HepG2 (cell line): ENCODE measurements at regions not wholly inside any gene's neighbourhood (a gene's known extent, or its start where the extent isn't known, plus 50 kb on each side); places are given as distances from the start of the nearest gene placed in this dataset.

Source experiments
- CSRNP2 ChIP-seq: sonication (generic); formaldehyde crosslinking; conservative IDR thresholded peaks from 2 replicates; pipeline ENCODE4 v1.8.0; 2022; ENCODE audit warnings: low read depth, missing genetic modification reagents
- E2F5 ChIP-seq: sonication (generic); formaldehyde crosslinking; conservative IDR thresholded peaks from 2 replicates; pipeline ENCODE4 v1.4.0; 2020; ENCODE audit warnings: missing genetic modification reagents
- ELF3 ChIP-seq: IDR thresholded peaks from 2 replicates; pipeline ENCODE4 v1.6.1; 2016; ENCODE audit warnings: missing genetic modification reagents, missing compliant biosample characterization
- HES4 ChIP-seq: sonication (generic); formaldehyde crosslinking; IDR thresholded peaks from 2 replicates; pipeline ENCODE4 v1.9.0; 2021; ENCODE audit warnings: mild to moderate bottlenecking, missing genetic modification reagents, borderline replicate concordance
- HMGXB3 ChIP-seq: sonication (generic); formaldehyde crosslinking; IDR thresholded peaks from 2 replicates; pipeline ENCODE4 v1.4.0; 2020; ENCODE audit warnings: missing genetic modification reagents, borderline replicate concordance
- KLF12 ChIP-seq: sonication (generic); formaldehyde crosslinking; IDR thresholded peaks from 2 replicates; pipeline ENCODE4 v1.4.0; 2020; ENCODE audit warnings: missing genetic modification reagents, borderline replicate concordance
- NCOA2 ChIP-seq: sonication (generic); formaldehyde crosslinking; IDR thresholded peaks from 2 replicates; pipeline ENCODE4 v1.8.0; 2022; ENCODE audit warnings: inconsistent platforms
- PTBP1 ChIP-seq: fragments of 200-400 bp; formaldehyde crosslinking; IDR thresholded peaks from 2 replicates; pipeline ENCODE4 v1.6.1; 2018; ENCODE audit warnings: low read length, low read depth; ENCODE audit not compliant: poor library complexity, severe bottlenecking
- TARDBP ChIP-seq: sonication (generic); formaldehyde crosslinking; IDR thresholded peaks from 2 replicates; pipeline ENCODE4 v1.8.0; 2022; ENCODE audit warnings: mild to moderate bottlenecking, missing genetic modification reagents
- ZFP1 ChIP-seq: IDR thresholded peaks from 2 replicates; pipeline ENCODE4 v1.6.1; 2016
- ZNF142 ChIP-seq: sonication (generic); formaldehyde crosslinking; IDR thresholded peaks from 2 replicates; pipeline ENCODE4 v1.4.0; 2020; ENCODE audit warnings: missing genetic modification reagents
- ZNF275 ChIP-seq: sonication (generic); formaldehyde crosslinking; IDR thresholded peaks from 2 replicates; pipeline ENCODE4 v1.8.0; 2022; ENCODE audit warnings: missing genetic modification reagents, mild to moderate bottlenecking, inconsistent platforms, borderline replicate concordance
- ZNF432 ChIP-seq: sonication (generic); formaldehyde crosslinking; IDR thresholded peaks from 2 replicates; pipeline ENCODE4 v1.5.0; 2020; ENCODE audit warnings: missing genetic modification reagents, mild to moderate bottlenecking, borderline replicate concordance
- ZNF781 ChIP-seq: sonication (generic); formaldehyde crosslinking; IDR thresholded peaks from 2 replicates; pipeline ENCODE4 v1.5.1; 2020; ENCODE audit warnings: borderline replicate concordance, mild to moderate bottlenecking, missing genetic modification reagents; ENCODE audit errors: not compliant biosample characterization

GRCh38 chr16:54628796-54629625 is 301.7 kb upstream of the IRX5 start (continued):
- TF ChIP-seq HMGXB3 (peak; percentile 51; the same call in 1 of the 2 replicates), ZFP1 (CRISPR knock-in tag) (0 out of 2 replicates have a peak, but pooled peaks have one; percentile 64), ZNF432 (CRISPR knock-in tag) (no peak), KLF12 (peak; percentile 74; the same call in 1 of the 2 replicates), E2F5 (no peak), ZNF142 (CRISPR knock-in tag) (no peak), NCOA2 (CRISPR knock-in tag) (peak; percentile 94), PTBP1 (no peak), ZNF275 (CRISPR knock-in tag) (no peak), HES4 (CRISPR knock-in tag) (no peak), ELF3 (peak; percentile 38; the same call in 1 of the 2 replicates), ZNF781 (peak; percentile 81), CSRNP2 (CRISPR knock-in tag) (no peak), TARDBP (CRISPR knock-in tag) (peak; percentile 94)
